Brain microvascular endothelial cell (primary cell): ENCODE measurements at regions not wholly inside any gene's neighbourhood (a gene's known extent, or its start where the extent isn't known, plus 50 kb on each side); places are given as distances from the start of the nearest gene placed in this dataset.
"Not testable (repeated sequence)": the region's sequence is repeated elsewhere in the genome, so short reads cannot be mapped to it uniquely, and the experiment has no call there.

Experiments used
- DNase-seq: peaks from one replicate; pipeline ENCODE4 v3.0.0-alpha.2; 2020
- H3K27ac ChIP-seq: fragments of 250-450 bp; sonication (Bioruptor Pico); 2 replicates; pipeline ENCODE4 v1.5.1; 2020; ENCODE audit warnings: mild to moderate bottlenecking, moderate library complexity
- H3K27me3 ChIP-seq: fragments of 250-450 bp; sonication (Bioruptor Pico); replicated peaks from 2 replicates; pipeline ENCODE4 v1.5.1; 2020; ENCODE audit warnings: mild to moderate bottlenecking
- H3K36me3 ChIP-seq: fragments of 250-450 bp; sonication (Bioruptor Pico); replicated peaks from 2 replicates; pipeline ENCODE4 v1.5.1; 2020; ENCODE audit warnings: mild to moderate bottlenecking
- H3K4me3 ChIP-seq: 2 replicates; pipeline ENCODE4 v1.5.1; 2011; ENCODE audit warnings: low read depth, mild to moderate bottlenecking, control low read depth, low read length, moderate library complexity
- CTCF ChIP-seq: IDR thresholded peaks from 2 replicates; pipeline ENCODE4 v1.5.1; 2011; ENCODE audit warnings: low read depth, mild to moderate bottlenecking, moderate library complexity, low read length, control low read depth, inconsistent platforms; ENCODE audit errors: missing control alignments
- in situ Hi-C: cut with HindIII; loops from 2 replicates; pipeline ENCODE4 v1.10.0; 2017; ENCODE audit warnings: low sequenced_read_pairs, low pct_ligation_motif_present

GRCh38 chr14:46108228-46108627 lies 543.4 kb downstream of the RPL10L start:
- DNase-seq, result no peak
- Histone ChIP-seq H3K36me3 (no peaks in the 10 kb centered on the region), H3K27ac (no peak overlapping the region), H3K27me3 (no peaks in the 10 kb centered on the region), H3K4me3 (no peak overlapping the region)
- no peak for TF ChIP-seq CTCF
- in situ Hi-C loops, result no loop called here

GRCh38 chr14:46100901-46101300 lies 550.7 kb downstream of the RPL10L start:
- H3K36me3 ChIP-seq, H3K27me3 ChIP-seq, H3K27ac ChIP-seq, H3K4me3 ChIP-seq, DNase-seq, in situ Hi-C loops: not testable (repeated sequence)

GRCh38 chr14:46091819-46092218 lies 559.8 kb downstream of the RPL10L start:
- in situ Hi-C loops, result no loop called here
- H3K36me3 ChIP-seq, result no peaks in the 10 kb centered on the region
- TF ChIP-seq CTCF, result no peak
- DNase-seq, result no peak
- no peak overlapping the region for H3K4me3 ChIP-seq
- no peak overlapping the region for H3K27ac ChIP-seq
- no peaks in the 10 kb centered on the region for H3K27me3 ChIP-seq

GRCh38 chr14:46087604-46088003 lies 564.0 kb downstream of the RPL10L start:
- Histone ChIP-seq H3K36me3 (no peaks in the 10 kb centered on the region), H3K4me3 (no peak overlapping the region), H3K27me3 (no peaks in the 10 kb centered on the region), H3K27ac (no peak overlapping the region)
- in situ Hi-C loops, result no loop called here
- no peak for TF ChIP-seq CTCF
- DNase-seq, result no peak

- no peak overlapping the region for H3K4me3 ChIP-seq
- no peak overlapping the region for H3K27ac ChIP-seq
- no peaks in the 10 kb centered on the region for H3K27me3 ChIP-seq
- TF ChIP-seq CTCF, result no peak
- DNase-seq, result no peak
- in situ Hi-C loops, result no loop called here
- no peaks in the 10 kb centered on the region for H3K36me3 ChIP-seq
Observed at GRCh38 chr14:46074061-46074460, 577.5 kb downstream of the RPL10L start.

GRCh38 chr14:46063872-46064271 lies 587.7 kb downstream of the RPL10L start:
- Histone ChIP-seq H3K27me3 (no peaks in the 10 kb centered on the region), H3K27ac (no peak overlapping the region), H3K36me3 (no peaks in the 10 kb centered on the region), H3K4me3 (no peak overlapping the region)
- DNase-seq, result no peak
- in situ Hi-C loops, result no loop called here
- TF ChIP-seq CTCF, result no peak
